GM12878 (cell line): ENCODE measurements at regions not wholly inside any gene's neighbourhood (a gene's known extent, or its start where the extent isn't known, plus 50 kb on each side); places are given as distances from the start of the nearest gene placed in this dataset.

Experiments
- ATAC-seq: fragments of 200-7000 bp; cut with Tn5 transposase; 3 replicates; pipeline ENCODE4 v1.9.1; 2020; ENCODE audit warnings: mild to moderate bottlenecking, moderate library complexity
- BruUV-seq: library from RNA; stranded (reverse); fragments of 400-500 nt; replicated peaks from 2 replicates; lab custom pipeline; 2021; lab: Mats Ljungman, UMichigan
- CTCF ChIA-PET: fragments of 300-600 bp; sonication (Branson Sonifier 250); formaldehyde crosslinking; extraction: SDS; loops from one replicate; lab custom pipeline; 2021; ENCODE audit warnings: inconsistent platforms; lab: Yijun Ruan, JAX
- POLR2A ChIA-PET: fragments of 350-600 bp; formaldehyde crosslinking; extraction: SDS; loops from one replicate; lab custom pipeline; 2021; ENCODE audit warnings: inconsistent platforms; lab: Charles Lee
- RAD21 ChIA-PET: fragments of 300-600 bp; sonication (Branson Sonifier 250); formaldehyde crosslinking; loops from one replicate; lab custom pipeline; 2023; ENCODE audit warnings: antibody characterized with exemption; ENCODE audit not compliant: unreplicated experiment; lab: Charles Lee
- SMC1A ChIA-PET: fragments of 300-600 bp; sonication (Branson Sonifier 250); formaldehyde crosslinking; loops from one replicate; lab custom pipeline; 2023; ENCODE audit not compliant: unreplicated experiment, uncharacterized antibody; lab: Charles Lee
- DNase-seq: peaks from one replicate; pipeline ENCODE4 v3.0.0-alpha.2; 2011; ENCODE audit warnings: low read depth, low spot score
- FAIRE-seq: peaks from 3 replicates; lab custom pipeline; 2011; peaks lifted over from hg19 to GRCh38; lab: Jason Lieb, UNC
- H2AFZ ChIP-seq: 2 replicates; pipeline ENCODE4 v1.6.0; 2011; ENCODE audit warnings: low read depth, low read length, control low read depth; ENCODE audit not compliant: control insufficient read depth
- H3K27ac ChIP-seq: 2 replicates; pipeline ENCODE4 v1.5.1; 2011; ENCODE audit warnings: control low read depth; ENCODE audit not compliant: control insufficient read depth, insufficient read depth
- H3K27me3 ChIP-seq, 2 experiments: replicated peaks in 1 of 2; 2 replicates each; pipeline versions ENCODE4 v1.6.0 to v1.6.1; 2011; ENCODE audit warnings: low read length in 1 of 2; ENCODE audit not compliant: control insufficient read depth in 2 of 2, insufficient read depth in 2 of 2
- H3K36me3 ChIP-seq, 2 experiments: 2 replicates each; pipeline ENCODE4 v1.5.1; 2011; ENCODE audit warnings: low read length in 1 of 2; ENCODE audit not compliant: control insufficient read depth in 2 of 2, insufficient read depth in 2 of 2
- H3K4me1 ChIP-seq: 2 replicates; pipeline ENCODE4 v1.6.1; 2011; ENCODE audit warnings: mild to moderate bottlenecking, low read length, moderate library complexity, mixed read lengths; ENCODE audit not compliant: control insufficient read depth, insufficient read depth
- H3K4me2 ChIP-seq: 2 replicates; pipeline ENCODE4 v1.6.0; 2011; ENCODE audit warnings: control low read depth; ENCODE audit not compliant: control insufficient read depth, insufficient read depth
- H3K4me3 ChIP-seq: fragments of 200-600 bp; sonication (generic); 2 replicates; pipeline ENCODE4 v1.5.1; 2016
- H3K79me2 ChIP-seq: 2 replicates; pipeline ENCODE4 v1.6.0; 2011; ENCODE audit warnings: low read length; ENCODE audit not compliant: control insufficient read depth, insufficient read depth
- H3K9ac ChIP-seq: 2 replicates; pipeline ENCODE4 v1.8.0; 2011; ENCODE audit warnings: low read length, control low read depth, mixed read lengths; ENCODE audit not compliant: control insufficient read depth, insufficient read depth
- H3K9me3 ChIP-seq: replicated peaks from 3 replicates; pipeline ENCODE4 v1.5.1; 2011; ENCODE audit warnings: mild to moderate bottlenecking, low read length; ENCODE audit not compliant: control insufficient read depth, insufficient read depth
- H4K20me1 ChIP-seq: 2 replicates; pipeline ENCODE4 v1.6.0; 2011; ENCODE audit not compliant: control insufficient read depth, insufficient read depth
- CHD4 ChIP-seq: fragments of 200-600 bp; sonication (generic); IDR thresholded peaks from 2 replicates; pipeline ENCODE4 v1.6.1; 2016; ENCODE audit warnings: mild to moderate bottlenecking
- NR2C1 ChIP-seq: fragments of 450-650 bp; IDR thresholded peaks from 2 replicates; pipeline ENCODE4 v1.6.1; 2017; ENCODE audit warnings: antibody characterized with exemption, mild to moderate bottlenecking, moderate library complexity
- NR2C2 ChIP-seq: IDR thresholded peaks from 2 replicates; pipeline ENCODE4 v1.6.1; 2011; ENCODE audit warnings: borderline replicate concordance, low read depth; ENCODE audit not compliant: control insufficient read depth, insufficient read length
- SIN3A ChIP-seq: IDR thresholded peaks from 2 replicates; pipeline ENCODE4 v1.6.1; 2012; ENCODE audit warnings: low read depth, low read length, improper control_type of control experiment
- ZNF217 ChIP-seq: fragments of 450-650 bp; IDR thresholded peaks from 2 replicates; pipeline ENCODE4 v1.6.1; 2017; ENCODE audit warnings: antibody characterized with exemption, mild to moderate bottlenecking
- ZNF384 ChIP-seq: IDR thresholded peaks from 2 replicates; pipeline ENCODE4 v1.6.1; 2012; ENCODE audit warnings: low read depth, mild to moderate bottlenecking, low read length, improper control_type of control experiment, borderline replicate concordance
- WGBS: methylation state at CpG from one replicate; pipeline ENCODE4 v1.1.6; 2016; ENCODE audit warnings: low lambda C conversion rate; ENCODE audit not compliant: insufficient replicate concordance, insufficient coverage; ENCODE audit errors: missing lambda C conversion rate; 5-methylcytosine and 5-hydroxymethylcytosine counted together
- in situ Hi-C: fragments of 300-500 bp; cut with MboI; formaldehyde crosslinking; loops from 9 replicates; pipeline ENCODE4 v1.14.3; 2018; ENCODE audit warnings: mixed read lengths
- intact Hi-C: fragments of 100-400 bp; cut with micrococcal nuclease; formaldehyde crosslinking; loops from one replicate; pipeline ENCODE4 v1.14.2; 2022; ENCODE audit not compliant: unreplicated experiment
- TF ChIP-seq, protein P1 (sequence below): IDR thresholded peaks from 2 replicates; pipeline ENCODE4 v1.6.1; 2011; ENCODE audit warnings: mild to moderate bottlenecking, low read depth, low read length, moderate library complexity; ENCODE audit not compliant: insufficient replicate concordance
- TF ChIP-seq, protein P2 (sequence below): fragments of 450-650 bp; IDR thresholded peaks from 2 replicates; pipeline ENCODE4 v1.6.1; 2018; ENCODE audit warnings: mild to moderate bottlenecking, low read depth, moderate library complexity; ENCODE audit not compliant: partially characterized antibody
- TF ChIP-seq, protein P3 (sequence below): fragments of 450-650 bp; formaldehyde crosslinking; IDR thresholded peaks from 2 replicates; pipeline ENCODE4 v1.4.0; 2020; ENCODE audit warnings: mild to moderate bottlenecking, moderate library complexity

DNA sequence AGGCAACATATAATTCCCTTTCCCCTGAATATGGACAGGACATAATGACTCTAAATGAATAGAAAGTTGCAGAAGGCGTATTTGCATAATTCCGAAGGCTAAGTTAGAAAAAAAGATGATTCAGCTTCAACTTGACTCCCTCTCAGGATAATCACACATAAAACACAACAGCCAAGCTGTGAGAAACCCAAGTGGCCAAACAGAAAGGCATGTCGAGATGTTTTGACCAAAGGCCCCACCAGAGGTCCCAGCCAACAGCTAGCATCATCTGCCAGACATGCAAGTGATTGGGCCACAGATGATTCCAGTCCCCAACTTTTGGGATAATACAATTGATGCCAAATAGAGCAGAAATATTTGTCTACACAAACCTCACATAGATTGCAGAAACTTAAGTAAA is 444.9 kb downstream of the LTN1 start (continued):
- TF ChIP-seq, protein P1, sequence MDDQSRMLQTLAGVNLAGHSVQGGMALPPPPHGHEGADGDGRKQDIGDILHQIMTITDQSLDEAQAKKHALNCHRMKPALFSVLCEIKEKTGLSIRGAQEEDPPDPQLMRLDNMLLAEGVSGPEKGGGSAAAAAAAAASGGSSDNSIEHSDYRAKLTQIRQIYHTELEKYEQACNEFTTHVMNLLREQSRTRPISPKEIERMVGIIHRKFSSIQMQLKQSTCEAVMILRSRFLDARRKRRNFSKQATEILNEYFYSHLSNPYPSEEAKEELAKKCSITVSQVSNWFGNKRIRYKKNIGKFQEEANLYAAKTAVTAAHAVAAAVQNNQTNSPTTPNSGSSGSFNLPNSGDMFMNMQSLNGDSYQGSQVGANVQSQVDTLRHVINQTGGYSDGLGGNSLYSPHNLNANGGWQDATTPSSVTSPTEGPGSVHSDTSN: no peak
- TF ChIP-seq CHD4: no peak

DNA sequence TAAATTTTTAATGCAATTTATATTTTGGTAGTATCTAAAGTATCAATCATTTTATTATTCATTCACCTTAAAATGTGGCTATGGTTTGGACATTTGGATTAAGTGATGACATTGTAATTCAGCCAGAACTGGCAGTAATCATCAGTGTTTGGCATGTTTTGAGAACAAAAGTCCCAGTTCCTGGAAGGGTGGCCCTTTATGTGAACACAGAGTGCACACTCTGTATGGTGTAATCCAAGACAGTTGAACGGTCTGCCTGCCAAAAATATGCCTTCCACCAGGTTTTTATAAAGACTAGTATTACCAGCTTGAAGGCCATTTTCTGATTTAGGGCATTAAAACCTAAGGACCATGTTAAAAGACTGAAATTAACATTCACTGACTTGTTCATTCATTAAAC is 448.7 kb downstream of the LTN1 start:
- ATAC-seq (no peak), DNase-seq (no peak), FAIRE-seq (no peak)
- Histone ChIP-seq H3K36me3 (no peaks in the 10 kb centered on the region), H3K27me3 (no peaks in the 10 kb centered on the region), H3K4me3 (no peak overlapping the region), H4K20me1 (no peaks in the 10 kb centered on the region), H3K9ac (no peak overlapping the region), H2AFZ (no peak overlapping the region), H3K4me2 (no peak overlapping the region), H3K27ac (no peak overlapping the region), H3K9me3 (no peaks in the 10 kb centered on the region), H3K4me1 (no peaks in the 10 kb centered on the region), H3K79me2 (no peaks in the 10 kb centered on the region)
- SMC1A ChIA-PET: no interaction called here
- CTCF ChIA-PET: no interaction called here
- RAD21 ChIA-PET: no interaction called here
- no TSS peak for BruUV-seq
- in situ Hi-C loops (no loop called here), intact Hi-C loops (no loop called here)
- POLR2A ChIA-PET: no interaction called here
- 7% methylated on average over 1 of the region's 1 CpG for WGBS
- TF ChIP-seq, protein P2, sequence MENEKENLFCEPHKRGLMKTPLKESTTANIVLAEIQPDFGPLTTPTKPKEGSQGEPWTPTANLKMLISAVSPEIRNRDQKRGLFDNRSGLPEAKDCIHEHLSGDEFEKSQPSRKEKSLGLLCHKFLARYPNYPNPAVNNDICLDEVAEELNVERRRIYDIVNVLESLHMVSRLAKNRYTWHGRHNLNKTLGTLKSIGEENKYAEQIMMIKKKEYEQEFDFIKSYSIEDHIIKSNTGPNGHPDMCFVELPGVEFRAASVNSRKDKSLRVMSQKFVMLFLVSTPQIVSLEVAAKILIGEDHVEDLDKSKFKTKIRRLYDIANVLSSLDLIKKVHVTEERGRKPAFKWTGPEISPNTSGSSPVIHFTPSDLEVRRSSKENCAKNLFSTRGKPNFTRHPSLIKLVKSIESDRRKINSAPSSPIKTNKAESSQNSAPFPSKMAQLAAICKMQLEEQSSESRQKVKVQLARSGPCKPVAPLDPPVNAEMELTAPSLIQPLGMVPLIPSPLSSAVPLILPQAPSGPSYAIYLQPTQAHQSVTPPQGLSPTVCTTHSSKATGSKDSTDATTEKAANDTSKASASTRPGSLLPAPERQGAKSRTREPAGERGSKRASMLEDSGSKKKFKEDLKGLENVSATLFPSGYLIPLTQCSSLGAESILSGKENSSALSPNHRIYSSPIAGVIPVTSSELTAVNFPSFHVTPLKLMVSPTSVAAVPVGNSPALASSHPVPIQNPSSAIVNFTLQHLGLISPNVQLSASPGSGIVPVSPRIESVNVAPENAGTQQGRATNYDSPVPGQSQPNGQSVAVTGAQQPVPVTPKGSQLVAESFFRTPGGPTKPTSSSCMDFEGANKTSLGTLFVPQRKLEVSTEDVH: no peak
- no peak for TF ChIP-seq NR2C1
- TF ChIP-seq, protein P3, sequence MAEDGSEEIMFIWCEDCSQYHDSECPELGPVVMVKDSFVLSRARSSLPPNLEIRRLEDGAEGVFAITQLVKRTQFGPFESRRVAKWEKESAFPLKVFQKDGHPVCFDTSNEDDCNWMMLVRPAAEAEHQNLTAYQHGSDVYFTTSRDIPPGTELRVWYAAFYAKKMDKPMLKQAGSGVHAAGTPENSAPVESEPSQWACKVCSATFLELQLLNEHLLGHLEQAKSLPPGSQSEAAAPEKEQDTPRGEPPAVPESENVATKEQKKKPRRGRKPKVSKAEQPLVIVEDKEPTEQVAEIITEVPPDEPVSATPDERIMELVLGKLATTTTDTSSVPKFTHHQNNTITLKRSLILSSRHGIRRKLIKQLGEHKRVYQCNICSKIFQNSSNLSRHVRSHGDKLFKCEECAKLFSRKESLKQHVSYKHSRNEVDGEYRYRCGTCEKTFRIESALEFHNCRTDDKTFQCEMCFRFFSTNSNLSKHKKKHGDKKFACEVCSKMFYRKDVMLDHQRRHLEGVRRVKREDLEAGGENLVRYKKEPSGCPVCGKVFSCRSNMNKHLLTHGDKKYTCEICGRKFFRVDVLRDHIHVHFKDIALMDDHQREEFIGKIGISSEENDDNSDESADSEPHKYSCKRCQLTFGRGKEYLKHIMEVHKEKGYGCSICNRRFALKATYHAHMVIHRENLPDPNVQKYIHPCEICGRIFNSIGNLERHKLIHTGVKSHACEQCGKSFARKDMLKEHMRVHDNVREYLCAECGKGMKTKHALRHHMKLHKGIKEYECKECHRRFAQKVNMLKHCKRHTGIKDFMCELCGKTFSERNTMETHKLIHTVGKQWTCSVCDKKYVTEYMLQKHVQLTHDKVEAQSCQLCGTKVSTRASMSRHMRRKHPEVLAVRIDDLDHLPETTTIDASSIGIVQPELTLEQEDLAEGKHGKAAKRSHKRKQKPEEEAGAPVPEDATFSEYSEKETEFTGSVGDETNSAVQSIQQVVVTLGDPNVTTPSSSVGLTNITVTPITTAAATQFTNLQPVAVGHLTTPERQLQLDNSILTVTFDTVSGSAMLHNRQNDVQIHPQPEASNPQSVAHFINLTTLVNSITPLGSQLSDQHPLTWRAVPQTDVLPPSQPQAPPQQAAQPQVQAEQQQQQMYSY (CRISPR knock-in tag): no peak
- TF ChIP-seq ZNF217: no peak
- TF ChIP-seq NR2C2: no peak
- TF ChIP-seq SIN3A: no peak
- no peak for TF ChIP-seq ZNF384
